Loucy (cell line): ENCODE measurements at regions not wholly inside any gene's neighbourhood (a gene's known extent, or its start where the extent isn't known, plus 50 kb on each side); places are given as distances from the start of the nearest gene placed in this dataset.
"Not testable (repeated sequence)": the region's sequence is repeated elsewhere in the genome, so short reads cannot be mapped to it uniquely, and the experiment has no call there.

Source experiments
- H2AFZ ChIP-seq: fragments of 200-600 bp; sonication (generic); 2 replicates; pipeline ENCODE4 v1.6.0; 2016; ENCODE audit warnings: antibody characterized with exemption, mild to moderate bottlenecking, low read length, moderate library complexity
- H3F3A ChIP-seq: fragments of 200-600 bp; 2 replicates; pipeline ENCODE4 v1.6.0; 2016; ENCODE audit warnings: antibody characterized with exemption, low read depth, mild to moderate bottlenecking
- H3K27me3 ChIP-seq: fragments of 200-600 bp; sonication (generic); 2 replicates; pipeline ENCODE4 v1.6.1; 2014; ENCODE audit warnings: low read length, mild to moderate bottlenecking; ENCODE audit not compliant: insufficient read depth, poor library complexity, severe bottlenecking
- H3K36me3 ChIP-seq: fragments of 200-600 bp; sonication (generic); 2 replicates; pipeline ENCODE4 v1.6.1; 2016; ENCODE audit warnings: low read length; ENCODE audit not compliant: insufficient read depth
- H3K4me1 ChIP-seq: fragments of 200-600 bp; sonication (generic); 2 replicates; pipeline ENCODE4 v1.5.1; 2014; ENCODE audit warnings: low read length, mild to moderate bottlenecking; ENCODE audit not compliant: insufficient read depth, poor library complexity, severe bottlenecking
- H3K4me2 ChIP-seq: fragments of 200-600 bp; sonication (generic); 2 replicates; pipeline ENCODE4 v1.6.0; 2014; ENCODE audit warnings: antibody characterized with exemption, low read length, low read depth, mild to moderate bottlenecking; ENCODE audit not compliant: poor library complexity, severe bottlenecking
- H3K4me3 ChIP-seq: fragments of 200-600 bp; sonication (generic); 2 replicates; pipeline ENCODE4 v1.5.1; 2014; ENCODE audit warnings: low read length, mild to moderate bottlenecking, mixed read lengths; ENCODE audit not compliant: poor library complexity, severe bottlenecking
- H3K79me2 ChIP-seq: fragments of 200-600 bp; sonication (generic); 2 replicates; pipeline ENCODE4 v1.6.1; 2014; ENCODE audit warnings: low read length; ENCODE audit not compliant: insufficient read depth
- H3K9ac ChIP-seq: fragments of 200-600 bp; sonication (generic); 2 replicates; pipeline ENCODE4 v1.6.0; 2014; ENCODE audit warnings: mild to moderate bottlenecking, low read depth, low read length, moderate library complexity; ENCODE audit not compliant: poor library complexity, severe bottlenecking
- H3K9me2 ChIP-seq: fragments of 200-600 bp; sonication (generic); replicated peaks from 2 replicates; pipeline ENCODE4 v1.6.1; 2016; ENCODE audit warnings: low read depth, low read length, mixed read lengths
- H3K9me3 ChIP-seq: fragments of 200-600 bp; sonication (generic); 2 replicates; pipeline ENCODE4 v1.6.1; 2014; ENCODE audit warnings: mild to moderate bottlenecking, antibody characterized with exemption, low read length, low read depth; ENCODE audit not compliant: insufficient read depth
- H4K20me1 ChIP-seq: fragments of 200-600 bp; sonication (generic); 2 replicates; pipeline ENCODE4 v1.6.0; 2014; ENCODE audit warnings: antibody characterized with exemption, low read length, mild to moderate bottlenecking; ENCODE audit not compliant: insufficient read depth, poor library complexity, severe bottlenecking
- CTCF ChIP-seq: fragments of 200-600 bp; sonication (generic); conservative IDR thresholded peaks from 2 replicates; pipeline ENCODE4 v1.5.1; 2014; ENCODE audit warnings: mild to moderate bottlenecking, antibody characterized with exemption, low read length
- EZH2phosphoT487 ChIP-seq: fragments of 200-600 bp; IDR thresholded peaks from 2 replicates; pipeline ENCODE4 v1.6.1; 2018; ENCODE audit warnings: antibody characterized with exemption, mild to moderate bottlenecking, moderate library complexity, borderline replicate concordance

- Histone ChIP-seq H3K9ac (no peak overlapping the region), H3K4me2 (no peak overlapping the region), H3K79me2 (no peaks in the 10 kb centered on the region), H3K27me3 (no peaks in the 10 kb centered on the region), H3K9me3 (no peaks in the 10 kb centered on the region; the same call in 1 of the 2 replicates), H3K36me3 (no peaks in the 10 kb centered on the region), H3F3A (no peaks in the 10 kb centered on the region), H3K9me2 (no peaks in the 10 kb centered on the region), H4K20me1 (no peaks in the 10 kb centered on the region), H2AFZ (no peak overlapping the region), H3K4me3 (no peak overlapping the region), H3K4me1 (no peaks in the 10 kb centered on the region)
- TF ChIP-seq EZH2phosphoT487 = no peak
Measured at GRCh38 chr12:124088217-124088907, 115.3 kb downstream of the ZNF664 start.

- not testable (repeated sequence) for H3F3A ChIP-seq, H3K9me2 ChIP-seq, H3K27me3 ChIP-seq, H3K4me2 ChIP-seq, H3K79me2 ChIP-seq, H4K20me1 ChIP-seq, H3K36me3 ChIP-seq, H3K4me3 ChIP-seq, H2AFZ ChIP-seq, H3K9ac ChIP-seq, H3K4me1 ChIP-seq, H3K9me3 ChIP-seq
Measured at GRCh38 chr12:124089181-124089914, 116.3 kb downstream of the ZNF664 start.

- H4K20me1 ChIP-seq = no peaks in the 10 kb centered on the region
- H3F3A ChIP-seq = no peaks in the 10 kb centered on the region
- no peak overlapping the region for H2AFZ ChIP-seq
- H3K27me3 ChIP-seq = no peaks in the 10 kb centered on the region
- H3K9me3 ChIP-seq = no peaks in the 10 kb centered on the region; the same call in 1 of the 2 replicates
- TF ChIP-seq CTCF = no peak
- TF ChIP-seq EZH2phosphoT487 = no peak
- no peaks in the 10 kb centered on the region for H3K4me1 ChIP-seq
- H3K9ac ChIP-seq = no peak overlapping the region
- H3K9me2 ChIP-seq = no peaks in the 10 kb centered on the region
- H3K4me2 ChIP-seq = no peak overlapping the region
- H3K79me2 ChIP-seq = no peaks in the 10 kb centered on the region
- no peaks in the 10 kb centered on the region for H3K36me3 ChIP-seq
- H3K4me3 ChIP-seq = no peak overlapping the region
Measured at GRCh38 chr12:124091835-124092234, 118.8 kb downstream of the ZNF664 start.

- H3K36me3 ChIP-seq, H4K20me1 ChIP-seq, H3K9me2 ChIP-seq, H3K27me3 ChIP-seq, H3K79me2 ChIP-seq, H3K9me3 ChIP-seq, H3K4me2 ChIP-seq, H2AFZ ChIP-seq, H3K4me1 ChIP-seq, H3K4me3 ChIP-seq, H3F3A ChIP-seq, H3K9ac ChIP-seq: not testable (repeated sequence)
Measured at GRCh38 chr12:124092532-124092931, 119.5 kb downstream of the ZNF664 start.
